Mesenchymal stem cell (in vitro differentiated cells and primary cell): ENCODE measurements at regions not wholly inside any gene's neighbourhood (a gene's known extent, or its start where the extent isn't known, plus 50 kb on each side); places are given as distances from the start of the nearest gene placed in this dataset.

ENCODE experiments used
- DNase-seq: peaks from one replicate; pipeline ENCODE4 v3.0.0-alpha.2; 2013
- H2AFZ ChIP-seq: one replicate; pipeline ENCODE4 v1.6.1; 2013; ENCODE audit warnings: low read depth, mild to moderate bottlenecking, control low read depth, inconsistent platforms, low read length, moderate library complexity
- H2AK5ac ChIP-seq: 2 replicates; pipeline ENCODE4 v1.6.1; 2013; ENCODE audit warnings: low read length, moderate library complexity, mild to moderate bottlenecking, inconsistent platforms; ENCODE audit not compliant: severe bottlenecking
- H2BK120ac ChIP-seq: one replicate; pipeline ENCODE4 v1.6.1; 2013; ENCODE audit warnings: low read depth, mild to moderate bottlenecking, inconsistent platforms, low read length, moderate library complexity
- H2BK12ac ChIP-seq, 2 experiments: one replicate each; pipeline ENCODE4 v1.6.1; 2013; ENCODE audit warnings: inconsistent platforms in 2 of 2, low read length in 2 of 2, mild to moderate bottlenecking in 2 of 2, moderate library complexity in 2 of 2, control low read depth in 1 of 2
- H2BK15ac ChIP-seq: one replicate; pipeline ENCODE4 v1.6.1; 2013; ENCODE audit warnings: mild to moderate bottlenecking, low read depth, inconsistent platforms; ENCODE audit not compliant: poor library complexity, severe bottlenecking
- H2BK5ac ChIP-seq: 2 replicates; pipeline ENCODE4 v1.6.1; 2013; ENCODE audit warnings: low read depth, mild to moderate bottlenecking, low read length, control low read depth, inconsistent platforms; ENCODE audit not compliant: poor library complexity, severe bottlenecking
- H3K14ac ChIP-seq, 2 experiments: one replicate each; pipeline ENCODE4 v1.6.1; 2013; ENCODE audit warnings: inconsistent platforms in 2 of 2, low read length in 2 of 2, control low read depth in 1 of 2, mild to moderate bottlenecking in 1 of 2, moderate library complexity in 1 of 2
- H3K18ac ChIP-seq, 2 experiments: one replicate each; pipeline ENCODE4 v1.6.1; 2013; ENCODE audit warnings: inconsistent platforms in 2 of 2, low read length in 2 of 2, control low read depth in 1 of 2, low read depth in 1 of 2, mild to moderate bottlenecking in 1 of 2
- H3K23ac ChIP-seq, 2 experiments: one replicate each; pipeline ENCODE4 v1.6.1; 2013; ENCODE audit warnings: inconsistent platforms in 2 of 2, low read length in 2 of 2, mild to moderate bottlenecking in 2 of 2, moderate library complexity in 2 of 2, control low read depth in 1 of 2
- H3K27ac ChIP-seq: 2 replicates; pipeline ENCODE4 v1.5.1; 2013; ENCODE audit warnings: mild to moderate bottlenecking, moderate library complexity, low read length, control low read depth, inconsistent platforms; ENCODE audit not compliant: poor library complexity, severe bottlenecking
- H3K27me3 ChIP-seq, 2 experiments: 2 replicates each; pipeline versions ENCODE4 v1.6.1 to v1.7.0; 2013; ENCODE audit warnings: low read length in 2 of 2, mild to moderate bottlenecking in 2 of 2, moderate library complexity in 2 of 2, control low read depth in 1 of 2, inconsistent platforms in 1 of 2; ENCODE audit not compliant: control insufficient read depth in 1 of 2, insufficient read depth in 1 of 2
- H3K36me3 ChIP-seq, 2 experiments: 2 replicates each; pipeline versions ENCODE4 v1.6.1 to v1.7.0; 2013; ENCODE audit warnings: low read length in 2 of 2, control low read depth in 1 of 2, inconsistent platforms in 1 of 2, low read depth in 1 of 2, mild to moderate bottlenecking in 1 of 2; ENCODE audit not compliant: insufficient read depth in 2 of 2, control insufficient read depth in 1 of 2
- H3K4ac ChIP-seq, 2 experiments: one replicate each; pipeline ENCODE4 v1.6.1; 2013; ENCODE audit warnings: inconsistent platforms in 2 of 2, low read length in 2 of 2, mild to moderate bottlenecking in 2 of 2, moderate library complexity in 2 of 2, control low read depth in 1 of 2, low read depth in 1 of 2
- H3K4me1 ChIP-seq: 2 replicates; pipeline ENCODE4 v1.6.1; 2013; ENCODE audit warnings: low read depth, low read length, control low read depth; ENCODE audit not compliant: control insufficient read depth, insufficient read depth
- H3K4me2 ChIP-seq: 2 replicates; pipeline ENCODE4 v1.6.1; 2013; ENCODE audit warnings: low read length, mild to moderate bottlenecking, inconsistent platforms; ENCODE audit not compliant: poor library complexity, severe bottlenecking
- H3K4me3 ChIP-seq, 2 experiments: 2 replicates each; pipeline versions ENCODE4 v1.5.1 to v1.7.0; 2013; ENCODE audit warnings: low read length in 2 of 2, mild to moderate bottlenecking in 2 of 2, control low read depth in 1 of 2, low read depth in 1 of 2; ENCODE audit not compliant: insufficient read depth in 1 of 2
- H3K79me1 ChIP-seq: replicated peaks from 2 replicates; pipeline ENCODE4 v1.6.1; 2013; ENCODE audit warnings: mild to moderate bottlenecking, control low read depth, low read length, inconsistent platforms; ENCODE audit not compliant: poor library complexity, severe bottlenecking
- H3K9ac ChIP-seq: 2 replicates; pipeline ENCODE4 v1.7.0; 2013; ENCODE audit warnings: mild to moderate bottlenecking, low read length, moderate library complexity
- H3K9me3 ChIP-seq: 2 replicates; pipeline ENCODE4 v1.7.0; 2013; ENCODE audit warnings: mild to moderate bottlenecking, low read length; ENCODE audit not compliant: control insufficient read depth
- H4K8ac ChIP-seq: one replicate; pipeline ENCODE4 v1.6.1; 2013; ENCODE audit warnings: inconsistent platforms, mild to moderate bottlenecking, low read length, moderate library complexity
- H4K91ac ChIP-seq: one replicate; pipeline ENCODE4 v1.6.1; 2013; ENCODE audit warnings: mild to moderate bottlenecking, low read length, inconsistent platforms
- whole genome bisulfite sequencing: methylation state at CpG from one replicate; pipeline ENCODE4 v1.1.7; 2013; ENCODE audit warnings: mixed read lengths; 5-methylcytosine and 5-hydroxymethylcytosine counted together

DNA sequence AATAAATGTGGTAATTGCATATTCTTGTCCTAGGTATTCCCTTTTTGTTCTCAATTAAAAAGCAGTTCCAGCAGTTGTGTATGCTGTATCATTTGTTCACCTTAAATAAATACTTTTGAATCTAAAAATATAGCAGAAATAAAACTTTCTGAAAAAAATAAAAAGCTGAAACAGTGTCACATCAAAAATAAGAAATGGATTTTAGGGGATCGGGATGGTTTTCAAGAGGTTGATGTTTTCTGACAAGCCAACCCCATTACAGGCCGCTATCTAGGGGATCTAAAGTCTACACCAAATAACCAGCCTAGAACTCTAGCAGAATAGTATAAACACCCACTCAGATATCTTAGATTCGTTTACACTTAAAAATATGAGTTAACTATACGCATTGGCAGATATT is 95.4 kb upstream of the MAML3 start:
- Histone ChIP-seq H4K8ac (no peak overlapping the region), H3K27me3 (no peaks in the 10 kb centered on the region), H3K27ac (no peak overlapping the region), H3K4me1 (peaks cover 12% of the 10 kb centered on the region), H2BK12ac (no peak overlapping the region), H3K23ac (no peak overlapping the region), H3K4ac (no peak overlapping the region), H2BK120ac (no peak overlapping the region), H2AFZ (no peak overlapping the region), H4K91ac (no peak overlapping the region), H3K9ac (peak overlapping the region; percentile 41), H2BK5ac (no peak overlapping the region), H2BK15ac (no peak overlapping the region), H3K4me3 (no peak overlapping the region), H3K4me2 (no peak overlapping the region), H3K9me3 (no peaks in the 10 kb centered on the region), H3K79me1 (no peaks in the 10 kb centered on the region), H3K18ac (no peak overlapping the region), H2AK5ac (no peak overlapping the region), H3K36me3 (no peaks in the 10 kb centered on the region), H3K14ac (no peak overlapping the region)
- peak; percentile 49 for DNase-seq
- WGBS: 95% methylated on average over 3 of the region's 4 CpGs

- Histone ChIP-seq H3K4me1 (peaks cover 9% of the 10 kb centered on the region), H2AK5ac (no peak overlapping the region), H4K91ac (no peak overlapping the region), H3K36me3 (no peaks in the 10 kb centered on the region), H2BK120ac (no peak overlapping the region), H3K9me3 (no peaks in the 10 kb centered on the region), H3K23ac (no peak overlapping the region), H3K9ac (no peak overlapping the region), H2BK12ac (no peak overlapping the region), H3K4me3 (no peak overlapping the region), H3K14ac (no peak overlapping the region), H2AFZ (no peak overlapping the region), H3K79me1 (no peaks in the 10 kb centered on the region), H3K27me3 (no peaks in the 10 kb centered on the region), H2BK5ac (no peak overlapping the region), H3K27ac (no peak overlapping the region), H3K4me2 (no peak overlapping the region), H4K8ac (no peak overlapping the region), H2BK15ac (no peak overlapping the region), H3K4ac (no peak overlapping the region), H3K18ac (no peak overlapping the region)
- WGBS: 82% methylated on average over 2 of the region's 2 CpGs
- no peak for DNase-seq
Measured at GRCh38 chr4:140247237-140247636, 93.3 kb upstream of the MAML3 start.

- Histone ChIP-seq H3K18ac (no peak overlapping the region), H3K4me2 (no peak overlapping the region), H3K4me1 (peaks cover 4% of the 10 kb centered on the region), H2AK5ac (no peak overlapping the region), H2BK5ac (no peak overlapping the region), H2BK120ac (no peak overlapping the region), H3K36me3 (no peaks in the 10 kb centered on the region), H4K8ac (no peak overlapping the region), H3K4ac (no peak overlapping the region), H3K23ac (no peak overlapping the region), H2BK15ac (no peak overlapping the region), H3K4me3 (no peak overlapping the region), H3K27ac (no peak overlapping the region), H3K9ac (no peak overlapping the region), H2BK12ac (no peak overlapping the region), H3K9me3 (no peaks in the 10 kb centered on the region), H2AFZ (no peak overlapping the region), H3K14ac (no peak overlapping the region), H4K91ac (no peak overlapping the region), H3K79me1 (no peaks in the 10 kb centered on the region), H3K27me3 (no peaks in the 10 kb centered on the region)
- no peak for DNase-seq
- WGBS: 97% methylated on average over 3 of the region's 3 CpGs
Measured at GRCh38 chr4:140246216-140246615, 92.2 kb upstream of the MAML3 start.

DNA sequence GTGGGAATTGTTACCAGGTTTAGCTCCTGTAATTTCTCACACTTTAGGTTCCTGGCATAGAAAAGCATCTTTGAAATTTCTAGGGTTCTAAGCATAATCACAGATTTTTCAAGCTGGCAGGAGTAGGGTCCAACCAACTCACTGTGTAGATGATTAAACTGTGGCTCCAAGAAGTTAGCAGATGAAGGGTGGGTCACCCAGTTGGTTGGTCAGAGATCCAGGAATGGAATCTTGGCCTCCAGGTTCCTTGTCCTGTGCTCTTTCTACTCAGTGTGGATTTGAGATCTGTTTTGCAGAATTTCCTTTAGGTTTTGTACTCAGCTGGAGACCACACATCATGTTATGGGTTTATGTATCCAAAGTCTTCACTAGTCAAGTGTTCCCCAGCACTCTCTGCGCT is 90.3 kb upstream of the MAML3 start:
- Histone ChIP-seq H2BK15ac (no peak overlapping the region), H3K36me3 (no peaks in the 10 kb centered on the region), H3K4me3 (no peak overlapping the region), H3K27ac (no peak overlapping the region), H4K8ac (no peak overlapping the region), H2AFZ (no peak overlapping the region), H3K14ac (no peak overlapping the region), H4K91ac (no peak overlapping the region), H3K4me1 (peaks cover 4% of the 10 kb centered on the region), H2AK5ac (no peak overlapping the region), H3K9me3 (no peaks in the 10 kb centered on the region), H3K27me3 (no peaks in the 10 kb centered on the region), H2BK12ac (no peak overlapping the region), H3K9ac (no peak overlapping the region), H3K4ac (no peak overlapping the region), H3K4me2 (no peak overlapping the region), H3K79me1 (no peaks in the 10 kb centered on the region), H3K23ac (no peak overlapping the region), H2BK5ac (no peak overlapping the region), H2BK120ac (no peak overlapping the region), H3K18ac (no peak overlapping the region)
- 91% methylated on average over 1 of the region's 1 CpG for WGBS
- no peak for DNase-seq
